ENCODE measurements at regions not wholly inside any gene's neighbourhood (a gene's known extent, or its start where the extent isn't known, plus 50 kb on each side); places are given as distances from the start of the nearest gene placed in this dataset.

DNA sequence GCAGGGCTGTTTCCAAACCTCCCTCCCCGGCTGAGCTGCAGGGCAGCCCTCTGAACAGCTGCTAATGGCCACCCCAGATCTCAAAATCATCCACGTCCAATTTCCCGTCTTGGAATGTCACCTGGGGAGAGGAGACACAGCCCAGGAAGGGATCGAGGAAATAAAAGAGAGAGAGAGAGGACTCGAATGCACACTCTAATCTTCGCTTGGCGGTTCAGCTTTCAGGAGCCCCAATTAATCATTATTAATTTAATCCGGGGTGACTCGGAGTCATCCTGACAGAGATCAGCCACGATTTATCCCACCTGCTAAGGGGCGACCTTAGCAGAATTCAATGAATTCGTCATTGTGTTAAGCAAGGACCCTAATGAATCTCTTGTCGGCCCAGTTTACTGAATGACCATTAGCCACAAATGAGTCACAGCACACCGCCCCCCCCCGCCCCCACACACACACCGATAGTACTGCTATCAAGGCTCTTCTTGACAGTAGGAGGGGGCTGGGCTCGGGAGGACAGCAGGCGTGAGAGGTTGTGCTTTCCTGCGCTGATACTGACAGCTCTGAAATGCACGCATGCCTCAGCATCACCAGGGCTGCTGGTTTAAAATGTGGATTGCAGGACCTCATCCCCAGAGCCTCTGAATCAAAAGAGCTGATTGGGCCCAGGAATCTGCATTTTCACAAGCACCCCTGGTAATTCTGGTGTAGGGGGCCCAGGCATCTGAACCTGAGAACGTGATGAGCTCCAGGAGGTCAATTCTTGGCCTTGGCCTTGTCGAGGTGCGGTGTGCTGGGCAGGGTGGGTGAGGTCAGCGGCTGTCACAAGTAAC is 190.0 kb upstream of the CIBAR2 start:
- no peak overlapping the region for H2AFZ ChIP-seq (replicated peaks; ENCODE audit: low read length, poor library complexity)
- ATAC-seq (ENCODE audit: low read depth) (peak; percentile 24; the same call in 1 of the 2 replicates), DNase-seq (peak; percentile 59)
- peaks cover 4% of the 10 kb centered on the region; the same call in 1 of the 2 replicates for H3K36me3 ChIP-seq (ENCODE audit: control insufficient read depth, insufficient read depth, low read length)
- H3K18ac ChIP-seq (ENCODE audit: low read depth, low read length), result no peak overlapping the region
- no peak overlapping the region for H2BK5ac ChIP-seq (ENCODE audit: low read depth, low read length, poor library complexity, severe bottlenecking)
- peaks cover 18 to 87% of the 10 kb centered on the region in 2 experiments for H3K79me1 ChIP-seq (ENCODE audit: low read depth in 1 of 2, low read length in 2 of 2)
- H3K9me1 ChIP-seq (ENCODE audit: insufficient read depth, low read length), result peaks cover 9% of the 10 kb centered on the region; the same call in 1 of the 2 replicates
- no peak overlapping the region for H2AK5ac ChIP-seq (ENCODE audit: low read depth, low read length)
- no peak overlapping the region for H3K4ac ChIP-seq (ENCODE audit: low read depth, low read length)
- no peak overlapping the region for H4K91ac ChIP-seq (ENCODE audit: insufficient read depth, low read depth, low read length)
- BruUV-seq (replicated peaks), result no TSS peak
- POLR2A ChIA-PET (ENCODE audit: unreplicated experiment), result no interaction called here
- intact Hi-C loops (cut with micrococcal nuclease), result no loop called here
- no peak overlapping the region for H3K9ac ChIP-seq (ENCODE audit: low read depth, low read length)
- no peak overlapping the region for H3K27ac ChIP-seq (ENCODE audit: insufficient read depth, low read length)
- H2AK9ac ChIP-seq (replicated peaks; ENCODE audit: low read depth, low read length, poor library complexity), result no peak overlapping the region
- H2BK120ac ChIP-seq (ENCODE audit: low read depth, low read length), result no peak overlapping the region
- no peaks in the 10 kb centered on the region for H3K9me3 ChIP-seq (ENCODE audit: control insufficient read depth, insufficient read depth, low read length)
- TF ChIP-seq, protein P1, sequence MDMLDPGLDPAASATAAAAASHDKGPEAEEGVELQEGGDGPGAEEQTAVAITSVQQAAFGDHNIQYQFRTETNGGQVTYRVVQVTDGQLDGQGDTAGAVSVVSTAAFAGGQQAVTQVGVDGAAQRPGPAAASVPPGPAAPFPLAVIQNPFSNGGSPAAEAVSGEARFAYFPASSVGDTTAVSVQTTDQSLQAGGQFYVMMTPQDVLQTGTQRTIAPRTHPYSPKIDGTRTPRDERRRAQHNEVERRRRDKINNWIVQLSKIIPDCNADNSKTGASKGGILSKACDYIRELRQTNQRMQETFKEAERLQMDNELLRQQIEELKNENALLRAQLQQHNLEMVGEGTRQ (IDR thresholded peaks at IDR 0.05; ENCODE audit: low read depth, low read length), result no peak
- TF ChIP-seq MAZ (IDR thresholded peaks at IDR 0.05; ENCODE audit: borderline replicate concordance, low read depth, low read length) (no peak; the same call in 1 of the 2 replicates), RCOR1 (IDR thresholded peaks at IDR 0.05; ENCODE audit: insufficient replicate concordance, low read length) (peak; percentile 25), FOS (IDR thresholded peaks at IDR 0.05; ENCODE audit: low read depth, low read length) (peak; percentile 77), MXI1 (IDR thresholded peaks at IDR 0.05; ENCODE audit: borderline replicate concordance, low read depth, low read length) (peak; percentile 21; the same call in 1 of the 2 replicates), BHLHE40 (IDR thresholded peaks at IDR 0.05; ENCODE audit: low read depth, low read length) (peak; percentile 16; the same call in 1 of the 2 replicates), CEBPB (IDR thresholded peaks at IDR 0.05; ENCODE audit: low read depth, low read length) (peak; percentile 64)
- no peak overlapping the region for H3K56ac ChIP-seq (ENCODE audit: extremely low read depth, insufficient read depth, low read length)
- H4K8ac ChIP-seq (ENCODE audit: low read depth in 2 of 2, low read length in 2 of 2), result no peak overlapping the region
- H3K4me3 ChIP-seq (ENCODE audit: insufficient read depth, low read depth, low read length), result no peak overlapping the region
- no peak overlapping the region for H2BK20ac ChIP-seq (ENCODE audit: low read depth, low read length)
- CTCF ChIA-PET, result no interaction called here
- H4K5ac ChIP-seq (ENCODE audit: low read depth, low read length), result no peak overlapping the region
- no peak overlapping the region for H2BK15ac ChIP-seq (ENCODE audit: low read depth, low read length)
- dilution Hi-C loops (cut with HindIII; ENCODE audit: low sequenced_read_pairs, unreplicated experiment), result no loop called here
- H3K4me2 ChIP-seq (ENCODE audit: low read depth, low read length), result no peak overlapping the region
- H3K23ac ChIP-seq (ENCODE audit: low read depth, low read length), result no peak overlapping the region
- H3K14ac ChIP-seq (replicated peaks; ENCODE audit: low read depth, low read length), result no peak overlapping the region
- no peaks in the 10 kb centered on the region for H3K27me3 ChIP-seq (ENCODE audit: control insufficient read depth, insufficient read depth, low read length)
- peaks cover 88% of the 10 kb centered on the region for H4K20me1 ChIP-seq (ENCODE audit: insufficient read depth, low read length)
- WGBS, 2 experiments (ENCODE audit: extremely low coverage in 2 of 2, insufficient read length in 1 of 2), result 82% methylated on average over 9 of the region's 24 CpGs; no CpG with 5 or more reads in 1 of the 2 experiments
- in situ Hi-C loops (cut with MboI; ENCODE audit: low sequenced_read_pairs), result no loop called here
- H3K4me1 ChIP-seq (ENCODE audit: control insufficient read depth, insufficient read depth, low read length), result peaks cover 17% of the 10 kb centered on the region

All from IMR-90 (cell line).